ENCODE measurements at regions not wholly inside any gene's neighbourhood (a gene's known extent, or its start where the extent isn't known, plus 50 kb on each side); places are given as distances from the start of the nearest gene placed in this dataset.

- H3K9ac ChIP-seq (ENCODE audit: low read length) = no peak overlapping the region
- H3K27me3 ChIP-seq (ENCODE audit: control insufficient read depth, insufficient read depth, low read length) = no peaks in the 10 kb centered on the region
- no peak overlapping the region for H3K27ac ChIP-seq (ENCODE audit: low read length)
- no peaks in the 10 kb centered on the region for H3K36me3 ChIP-seq (ENCODE audit: control insufficient read depth, low read depth, low read length)
- no peaks in the 10 kb centered on the region for H3K9me3 ChIP-seq (ENCODE audit: control insufficient read depth, low read depth, low read length)
- H3K4me1 ChIP-seq (ENCODE audit: control insufficient read depth, low read depth, low read length) = peaks cover 8% of the 10 kb centered on the region
- no peak overlapping the region for H3K4me3 ChIP-seq (ENCODE audit: low read length)
Measured at GRCh38 chr11:116648247-116649174, 124.3 kb downstream of the BUD13 start.

- Histone ChIP-seq H3K27ac (ENCODE audit: low read length) (no peak overlapping the region), H3K27me3 (ENCODE audit: control insufficient read depth, insufficient read depth, low read length) (no peaks in the 10 kb centered on the region), H3K36me3 (ENCODE audit: control insufficient read depth, low read depth, low read length) (no peaks in the 10 kb centered on the region), H3K4me3 (ENCODE audit: low read length) (no peak overlapping the region), H3K9ac (ENCODE audit: low read length) (no peak overlapping the region), H3K9me3 (ENCODE audit: control insufficient read depth, low read depth, low read length) (no peaks in the 10 kb centered on the region), H3K4me1 (ENCODE audit: control insufficient read depth, low read depth, low read length) (peaks cover 8% of the 10 kb centered on the region)
Measured at GRCh38 chr11:116647305-116648080, 125.3 kb downstream of the BUD13 start.

GRCh38 chr11:116646191-116646590 is 126.6 kb downstream of the BUD13 start:
- H3K9me3 ChIP-seq (ENCODE audit: control insufficient read depth, low read depth, low read length) = no peaks in the 10 kb centered on the region

GRCh38 chr11:116644941-116645305 is 127.9 kb downstream of the BUD13 start:
- Histone ChIP-seq H3K9ac (ENCODE audit: low read length) (no peak overlapping the region), H3K27me3 (ENCODE audit: control insufficient read depth, insufficient read depth, low read length) (no peaks in the 10 kb centered on the region)

More at GRCh38 chr11:116646191-116646590, 126.6 kb downstream of the BUD13 start:
- Histone ChIP-seq H3K27me3 (ENCODE audit: control insufficient read depth, insufficient read depth, low read length) (no peaks in the 10 kb centered on the region), H3K36me3 (ENCODE audit: control insufficient read depth, low read depth, low read length) (no peaks in the 10 kb centered on the region), H3K4me3 (ENCODE audit: low read length) (no peak overlapping the region), H3K4me1 (ENCODE audit: control insufficient read depth, low read depth, low read length) (no peaks in the 10 kb centered on the region), H3K27ac (ENCODE audit: low read length) (no peak overlapping the region), H3K9ac (ENCODE audit: low read length) (no peak overlapping the region)

GRCh38 chr11:116644201-116644940 is 128.4 kb downstream of the BUD13 start:
- no peaks in the 10 kb centered on the region for H3K27me3 ChIP-seq (ENCODE audit: control insufficient read depth, insufficient read depth, low read length)
- no peaks in the 10 kb centered on the region for H3K4me1 ChIP-seq (ENCODE audit: control insufficient read depth, low read depth, low read length)
- H3K36me3 ChIP-seq (ENCODE audit: control insufficient read depth, low read depth, low read length) = no peaks in the 10 kb centered on the region
- H3K4me3 ChIP-seq (ENCODE audit: low read length) = no peak overlapping the region
- H3K9me3 ChIP-seq (ENCODE audit: control insufficient read depth, low read depth, low read length) = no peaks in the 10 kb centered on the region
- no peak overlapping the region for H3K9ac ChIP-seq (ENCODE audit: low read length)
- no peak overlapping the region for H3K27ac ChIP-seq (ENCODE audit: low read length)

More at GRCh38 chr11:116644941-116645305, 127.9 kb downstream of the BUD13 start:
- Histone ChIP-seq H3K36me3 (ENCODE audit: control insufficient read depth, low read depth, low read length) (no peaks in the 10 kb centered on the region), H3K9me3 (ENCODE audit: control insufficient read depth, low read depth, low read length) (no peaks in the 10 kb centered on the region), H3K4me3 (ENCODE audit: low read length) (no peak overlapping the region), H3K27ac (ENCODE audit: low read length) (no peak overlapping the region), H3K4me1 (ENCODE audit: control insufficient read depth, low read depth, low read length) (no peaks in the 10 kb centered on the region)

GRCh38 chr11:116643521-116643920 is 129.3 kb downstream of the BUD13 start:
- no peak overlapping the region for H3K9ac ChIP-seq (ENCODE audit: low read length)
- no peak overlapping the region for H3K4me3 ChIP-seq (ENCODE audit: low read length)
- H3K36me3 ChIP-seq (ENCODE audit: control insufficient read depth, low read depth, low read length) = no peaks in the 10 kb centered on the region
- no peak overlapping the region for H3K27ac ChIP-seq (ENCODE audit: low read length)
- no peaks in the 10 kb centered on the region for H3K27me3 ChIP-seq (ENCODE audit: control insufficient read depth, insufficient read depth, low read length)
- no peaks in the 10 kb centered on the region for H3K4me1 ChIP-seq (ENCODE audit: control insufficient read depth, low read depth, low read length)
- H3K9me3 ChIP-seq (ENCODE audit: control insufficient read depth, low read depth, low read length) = no peaks in the 10 kb centered on the region

GRCh38 chr11:116642902-116643301 is 129.9 kb downstream of the BUD13 start:
- H3K4me1 ChIP-seq (ENCODE audit: control insufficient read depth, low read depth, low read length) = no peaks in the 10 kb centered on the region
- H3K36me3 ChIP-seq (ENCODE audit: control insufficient read depth, low read depth, low read length) = no peaks in the 10 kb centered on the region
- no peak overlapping the region for H3K9ac ChIP-seq (ENCODE audit: low read length)
- no peaks in the 10 kb centered on the region for H3K27me3 ChIP-seq (ENCODE audit: control insufficient read depth, insufficient read depth, low read length)
- no peaks in the 10 kb centered on the region for H3K9me3 ChIP-seq (ENCODE audit: control insufficient read depth, low read depth, low read length)
- H3K27ac ChIP-seq (ENCODE audit: low read length) = no peak overlapping the region
- H3K4me3 ChIP-seq (ENCODE audit: low read length) = no peak overlapping the region

GRCh38 chr11:116642481-116642880 is 130.3 kb downstream of the BUD13 start:
- H3K9me3 ChIP-seq (ENCODE audit: control insufficient read depth, low read depth, low read length) = no peaks in the 10 kb centered on the region
- H3K27ac ChIP-seq (ENCODE audit: low read length) = no peak overlapping the region
- H3K36me3 ChIP-seq (ENCODE audit: control insufficient read depth, low read depth, low read length) = no peaks in the 10 kb centered on the region
- H3K4me3 ChIP-seq (ENCODE audit: low read length) = no peak overlapping the region
- H3K9ac ChIP-seq (ENCODE audit: low read length) = no peak overlapping the region
- no peaks in the 10 kb centered on the region for H3K4me1 ChIP-seq (ENCODE audit: control insufficient read depth, low read depth, low read length)
- H3K27me3 ChIP-seq (ENCODE audit: control insufficient read depth, insufficient read depth, low read length) = no peaks in the 10 kb centered on the region

GRCh38 chr11:116641561-116642045 is 131.2 kb downstream of the BUD13 start:
- Histone ChIP-seq H3K27ac (ENCODE audit: low read length) (no peak overlapping the region), H3K9ac (ENCODE audit: low read length) (no peak overlapping the region), H3K9me3 (ENCODE audit: control insufficient read depth, low read depth, low read length) (no peaks in the 10 kb centered on the region), H3K36me3 (ENCODE audit: control insufficient read depth, low read depth, low read length) (no peaks in the 10 kb centered on the region), H3K4me1 (ENCODE audit: control insufficient read depth, low read depth, low read length) (no peaks in the 10 kb centered on the region), H3K27me3 (ENCODE audit: control insufficient read depth, insufficient read depth, low read length) (no peaks in the 10 kb centered on the region), H3K4me3 (ENCODE audit: low read length) (no peak overlapping the region)

- no peaks in the 10 kb centered on the region for H3K4me1 ChIP-seq (ENCODE audit: control insufficient read depth, low read depth, low read length)
- H3K9me3 ChIP-seq (ENCODE audit: control insufficient read depth, low read depth, low read length) = no peaks in the 10 kb centered on the region
- H3K9ac ChIP-seq (ENCODE audit: low read length) = no peak overlapping the region
- no peaks in the 10 kb centered on the region for H3K27me3 ChIP-seq (ENCODE audit: control insufficient read depth, insufficient read depth, low read length)
- H3K4me3 ChIP-seq (ENCODE audit: low read length) = no peak overlapping the region
- no peaks in the 10 kb centered on the region for H3K36me3 ChIP-seq (ENCODE audit: control insufficient read depth, low read depth, low read length)
- H3K27ac ChIP-seq (ENCODE audit: low read length) = no peak overlapping the region
Measured at GRCh38 chr11:116640641-116641402, 132.0 kb downstream of the BUD13 start.

All from iPS-18a (cell line).